ENCODE measurements at regions not wholly inside any gene's neighbourhood (a gene's known extent, or its start where the extent isn't known, plus 50 kb on each side); places are given as distances from the start of the nearest gene placed in this dataset.

- POLR2A ChIA-PET: no interaction called here
- Histone ChIP-seq H3K27ac (ENCODE audit: low read depth in 1 of 2, low read length in 2 of 2) (no peak overlapping the region), H3K27me3 (ENCODE audit: control insufficient read depth in 1 of 2, insufficient read depth in 2 of 2, low read length in 2 of 2) (no peaks in the 10 kb centered on the region), H3K9me3 (ENCODE audit: control insufficient read depth in 1 of 2, insufficient read depth in 1 of 2, low read length in 2 of 2) (no peaks in the 10 kb centered on the region), H3K36me3 (ENCODE audit: insufficient read depth, low read length) (no peaks in the 10 kb centered on the region), H3K4me3 (ENCODE audit: low read length) (no peak overlapping the region), H3K4me1 (ENCODE audit: insufficient read depth, low read length) (no peaks in the 10 kb centered on the region)
- H3K4me1 Mint-ChIP-seq (ENCODE audit: low read depth): no peaks in the 10 kb centered on the region
- CTCF ChIA-PET: no interaction called here
- no peak overlapping the region for H3K4me3 Mint-ChIP-seq
- ATAC-seq (ENCODE audit: poor library complexity) (no peak), DNase-seq (no peak)
- intact Hi-C loops (cut with DNase I, micrococcal nuclease): no loop called here
- TF ChIP-seq CTCF (IDR thresholded peaks at IDR 0.05): no peak
- H3K36me3 Mint-ChIP-seq (ENCODE audit: low read depth): no peaks in the 10 kb centered on the region
- no peaks in the 10 kb centered on the region for H3K27me3 Mint-ChIP-seq
- peaks cover 6% of the 10 kb centered on the region for H3K9me3 Mint-ChIP-seq
- no peak overlapping the region for H3K27ac Mint-ChIP-seq
Measured at GRCh38 chr11:81092522-81092921, 1641.1 kb downstream of the FAM181B start.

- Histone ChIP-seq H3K4me3 (ENCODE audit: low read length) (no peak overlapping the region), H3K4me1 (ENCODE audit: insufficient read depth, low read length) (no peaks in the 10 kb centered on the region), H3K36me3 (ENCODE audit: insufficient read depth, low read length) (no peaks in the 10 kb centered on the region), H3K27me3 (ENCODE audit: control insufficient read depth in 1 of 2, insufficient read depth in 2 of 2, low read length in 2 of 2) (no peaks in the 10 kb centered on the region), H3K9me3 (ENCODE audit: control insufficient read depth in 1 of 2, insufficient read depth in 1 of 2, low read length in 2 of 2) (peaks cover 0 to 7% of the 10 kb centered on the region in 2 experiments), H3K27ac (ENCODE audit: low read depth in 1 of 2, low read length in 2 of 2) (no peak overlapping the region)
- no peak for TF ChIP-seq CTCF (IDR thresholded peaks at IDR 0.05)
- Mint-ChIP-seq H3K9me3 (peaks cover 4% of the 10 kb centered on the region), H3K27me3 (no peaks in the 10 kb centered on the region), H3K36me3 (ENCODE audit: low read depth) (no peaks in the 10 kb centered on the region), H3K4me1 (ENCODE audit: low read depth) (no peaks in the 10 kb centered on the region), H3K4me3 (no peak overlapping the region), H3K27ac (no peak overlapping the region)
- ChIA-PET CTCF (no interaction called here), POLR2A (interaction anchor here (0.5 kb wide), 1 partner anchor 14 kb away, joined by 3 read pairs; no protein-coding TSS in a partner anchor)
- intact Hi-C loops (cut with DNase I, micrococcal nuclease): no loop called here
- ATAC-seq (ENCODE audit: poor library complexity) (no peak), DNase-seq (no peak)
Measured at GRCh38 chr11:81089242-81089641, 1644.4 kb downstream of the FAM181B start.

GRCh38 chr11:81080476-81080875 lies 1639.6 kb upstream of the TENM4 start:
- no peak overlapping the region for H3K4me3 Mint-ChIP-seq
- Histone ChIP-seq H3K4me3 (ENCODE audit: low read length) (no peak overlapping the region), H3K36me3 (ENCODE audit: insufficient read depth, low read length) (no peaks in the 10 kb centered on the region), H3K27me3 (ENCODE audit: control insufficient read depth in 1 of 2, insufficient read depth in 2 of 2, low read length in 2 of 2) (no peaks in the 10 kb centered on the region), H3K4me1 (ENCODE audit: insufficient read depth, low read length) (no peaks in the 10 kb centered on the region), H3K27ac (ENCODE audit: low read depth in 1 of 2, low read length in 2 of 2) (no peak overlapping the region), H3K9me3 (ENCODE audit: control insufficient read depth in 1 of 2, insufficient read depth in 1 of 2, low read length in 2 of 2) (peaks cover 0 to 1% of the 10 kb centered on the region in 2 experiments)
- intact Hi-C loops (cut with DNase I, micrococcal nuclease): no loop called here
- DNase-seq (no peak), ATAC-seq (ENCODE audit: poor library complexity) (no peak)
- CTCF ChIA-PET: no interaction called here
- H3K27me3 Mint-ChIP-seq: no peaks in the 10 kb centered on the region
- no peaks in the 10 kb centered on the region for H3K36me3 Mint-ChIP-seq (ENCODE audit: low read depth)
- TF ChIP-seq CTCF (IDR thresholded peaks at IDR 0.05): no peak
- H3K9me3 Mint-ChIP-seq: peaks cover 29% of the 10 kb centered on the region
- no peaks in the 10 kb centered on the region for H3K4me1 Mint-ChIP-seq (ENCODE audit: low read depth)
- no peak overlapping the region for H3K27ac Mint-ChIP-seq
- POLR2A ChIA-PET: no interaction called here

Data from CD4-positive, alpha-beta T cell (primary cell).